ENCODE measurements at regions not wholly inside any gene's neighbourhood (a gene's known extent, or its start where the extent isn't known, plus 50 kb on each side); places are given as distances from the start of the nearest gene placed in this dataset.

DNA sequence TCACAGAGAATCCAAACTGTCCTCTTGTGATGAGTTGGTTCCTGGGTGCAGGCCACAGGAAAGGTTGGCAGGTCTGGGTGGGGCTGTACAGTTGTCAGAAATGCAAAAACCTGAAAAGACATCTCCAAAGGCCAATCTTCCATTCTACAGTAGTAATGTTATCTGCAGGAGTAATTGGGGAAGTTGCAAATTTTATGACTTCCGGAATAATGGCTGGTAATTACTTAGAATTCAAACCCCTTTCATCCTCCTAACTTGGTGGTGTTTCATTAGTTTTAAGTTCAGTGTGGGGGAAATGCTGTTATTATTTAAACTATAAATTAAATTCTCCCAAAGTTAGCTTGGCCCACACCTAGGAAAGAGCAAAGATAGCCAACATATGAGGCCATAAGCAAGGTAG is 64.7 kb upstream of the FAT3 start:
- TF ChIP-seq SIN3A (IDR thresholded peaks at IDR 0.05; ENCODE audit: borderline replicate concordance, insufficient read depth, low read length) (no peak), POLR2AphosphoS5 (IDR thresholded peaks at IDR 0.05; ENCODE audit: low read depth, low read length) (no peak), TAF1 (IDR thresholded peaks at IDR 0.05; ENCODE audit: borderline replicate concordance, insufficient read depth, low read length) (no peak)
- TF ChIP-seq, protein P1, sequence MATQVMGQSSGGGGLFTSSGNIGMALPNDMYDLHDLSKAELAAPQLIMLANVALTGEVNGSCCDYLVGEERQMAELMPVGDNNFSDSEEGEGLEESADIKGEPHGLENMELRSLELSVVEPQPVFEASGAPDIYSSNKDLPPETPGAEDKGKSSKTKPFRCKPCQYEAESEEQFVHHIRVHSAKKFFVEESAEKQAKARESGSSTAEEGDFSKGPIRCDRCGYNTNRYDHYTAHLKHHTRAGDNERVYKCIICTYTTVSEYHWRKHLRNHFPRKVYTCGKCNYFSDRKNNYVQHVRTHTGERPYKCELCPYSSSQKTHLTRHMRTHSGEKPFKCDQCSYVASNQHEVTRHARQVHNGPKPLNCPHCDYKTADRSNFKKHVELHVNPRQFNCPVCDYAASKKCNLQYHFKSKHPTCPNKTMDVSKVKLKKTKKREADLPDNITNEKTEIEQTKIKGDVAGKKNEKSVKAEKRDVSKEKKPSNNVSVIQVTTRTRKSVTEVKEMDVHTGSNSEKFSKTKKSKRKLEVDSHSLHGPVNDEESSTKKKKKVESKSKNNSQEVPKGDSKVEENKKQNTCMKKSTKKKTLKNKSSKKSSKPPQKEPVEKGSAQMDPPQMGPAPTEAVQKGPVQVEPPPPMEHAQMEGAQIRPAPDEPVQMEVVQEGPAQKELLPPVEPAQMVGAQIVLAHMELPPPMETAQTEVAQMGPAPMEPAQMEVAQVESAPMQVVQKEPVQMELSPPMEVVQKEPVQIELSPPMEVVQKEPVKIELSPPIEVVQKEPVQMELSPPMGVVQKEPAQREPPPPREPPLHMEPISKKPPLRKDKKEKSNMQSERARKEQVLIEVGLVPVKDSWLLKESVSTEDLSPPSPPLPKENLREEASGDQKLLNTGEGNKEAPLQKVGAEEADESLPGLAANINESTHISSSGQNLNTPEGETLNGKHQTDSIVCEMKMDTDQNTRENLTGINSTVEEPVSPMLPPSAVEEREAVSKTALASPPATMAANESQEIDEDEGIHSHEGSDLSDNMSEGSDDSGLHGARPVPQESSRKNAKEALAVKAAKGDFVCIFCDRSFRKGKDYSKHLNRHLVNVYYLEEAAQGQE (IDR thresholded peaks at IDR 0.05; ENCODE audit: insufficient read depth in 1 of 2, low read depth in 2 of 2, low read length in 2 of 2): no peak
